OCI-LY7 (cell line): ENCODE measurements at regions not wholly inside any gene's neighbourhood (a gene's known extent, or its start where the extent isn't known, plus 50 kb on each side); places are given as distances from the start of the nearest gene placed in this dataset.

Experiments
- BruUV-seq: library from RNA; stranded (reverse); fragments of 400-500 nt; replicated peaks from 2 replicates; lab custom pipeline; 2021; lab: Mats Ljungman, UMichigan
- CTCF ChIA-PET: fragments of 300-600 bp; sonication (Branson Sonifier 250); formaldehyde crosslinking; loops from one replicate; lab custom pipeline; 2022; ENCODE audit warnings: antibody characterized with exemption; ENCODE audit not compliant: unreplicated experiment; lab: Charles Lee
- POLR2A ChIA-PET: fragments of 300-600 bp; sonication (Branson Sonifier 250); formaldehyde crosslinking; loops from one replicate; lab custom pipeline; 2022; ENCODE audit warnings: antibody characterized with exemption; lab: Charles Lee
- DNase-seq: peaks from one replicate; pipeline ENCODE4 v3.0.0-alpha.2; 2015; ENCODE audit warnings: low spot score
- H2AFZ ChIP-seq: fragments of 200-600 bp; sonication (generic), shearing (Covaris generic); 2 replicates; pipeline ENCODE4 v1.6.1; 2014; ENCODE audit warnings: mild to moderate bottlenecking, antibody characterized with exemption, low read length, moderate library complexity
- H3K27ac ChIP-seq: fragments of 200-600 bp; sonication (generic); 2 replicates; pipeline ENCODE4 v1.5.1; 2014; ENCODE audit warnings: mixed run types, low read depth, mild to moderate bottlenecking, moderate library complexity, low read length, inconsistent platforms; ENCODE audit not compliant: poor library complexity, severe bottlenecking
- H3K36me3 ChIP-seq: fragments of 200-600 bp; sonication (generic); 2 replicates; pipeline ENCODE4 v1.6.1; 2014; ENCODE audit warnings: mild to moderate bottlenecking, antibody characterized with exemption, low read length, moderate library complexity, mixed read lengths; ENCODE audit not compliant: insufficient read depth
- H3K4me1 ChIP-seq: fragments of 200-600 bp; sonication (generic); 2 replicates; pipeline ENCODE4 v1.5.1; 2014; ENCODE audit warnings: mild to moderate bottlenecking, low read length; ENCODE audit not compliant: insufficient read depth, poor library complexity, severe bottlenecking
- H3K4me2 ChIP-seq: fragments of 200-600 bp; sonication (generic); 2 replicates; pipeline ENCODE4 v1.6.1; 2014; ENCODE audit warnings: mild to moderate bottlenecking, low read length
- H3K4me3 ChIP-seq: fragments of 200-600 bp; sonication (generic); 2 replicates; pipeline ENCODE4 v1.5.1; 2014; ENCODE audit warnings: mild to moderate bottlenecking, low read depth, low read length; ENCODE audit not compliant: poor library complexity, severe bottlenecking
- H3K79me2 ChIP-seq: fragments of 200-600 bp; sonication (generic); 2 replicates; pipeline ENCODE4 v1.6.1; 2016; ENCODE audit warnings: low read depth, mild to moderate bottlenecking, low read length, moderate library complexity, mixed read lengths; ENCODE audit not compliant: insufficient read depth
- H3K9me2 ChIP-seq: fragments of 200-600 bp; sonication (generic); 2 replicates; pipeline ENCODE4 v1.6.1; 2016; ENCODE audit warnings: mild to moderate bottlenecking, low read length, mixed read lengths; ENCODE audit not compliant: insufficient read depth
- H3K9me3 ChIP-seq: fragments of 200-600 bp; sonication (generic); 2 replicates; pipeline ENCODE4 v1.6.1; 2014; ENCODE audit warnings: mild to moderate bottlenecking, mixed run types, low read length, mixed read lengths
- H4K20me1 ChIP-seq: fragments of 200-600 bp; sonication (generic); 2 replicates; pipeline ENCODE4 v1.6.1; 2014; ENCODE audit warnings: mild to moderate bottlenecking, antibody characterized with exemption, low read length, moderate library complexity, mixed read lengths; ENCODE audit not compliant: insufficient read depth
- CTCF ChIP-seq: fragments of 200-600 bp; sonication (generic); conservative IDR thresholded peaks from 2 replicates; pipeline ENCODE4 v1.5.1; 2014; ENCODE audit warnings: mild to moderate bottlenecking, antibody characterized with exemption, low read length, moderate library complexity, mixed read lengths
- EZH2phosphoT487 ChIP-seq: fragments of 200-600 bp; sonication (generic); IDR thresholded peaks from 2 replicates; pipeline ENCODE4 v1.6.1; 2018; ENCODE audit warnings: low read depth, borderline replicate concordance, mild to moderate bottlenecking, mixed run types, antibody characterized with exemption, low read length, moderate library complexity, mixed read lengths
- intact Hi-C: fragments of 100-400 bp; cut with micrococcal nuclease; formaldehyde crosslinking; loops from one replicate; pipeline ENCODE4 v1.10.0; 2022; ENCODE audit not compliant: unreplicated experiment

DNA sequence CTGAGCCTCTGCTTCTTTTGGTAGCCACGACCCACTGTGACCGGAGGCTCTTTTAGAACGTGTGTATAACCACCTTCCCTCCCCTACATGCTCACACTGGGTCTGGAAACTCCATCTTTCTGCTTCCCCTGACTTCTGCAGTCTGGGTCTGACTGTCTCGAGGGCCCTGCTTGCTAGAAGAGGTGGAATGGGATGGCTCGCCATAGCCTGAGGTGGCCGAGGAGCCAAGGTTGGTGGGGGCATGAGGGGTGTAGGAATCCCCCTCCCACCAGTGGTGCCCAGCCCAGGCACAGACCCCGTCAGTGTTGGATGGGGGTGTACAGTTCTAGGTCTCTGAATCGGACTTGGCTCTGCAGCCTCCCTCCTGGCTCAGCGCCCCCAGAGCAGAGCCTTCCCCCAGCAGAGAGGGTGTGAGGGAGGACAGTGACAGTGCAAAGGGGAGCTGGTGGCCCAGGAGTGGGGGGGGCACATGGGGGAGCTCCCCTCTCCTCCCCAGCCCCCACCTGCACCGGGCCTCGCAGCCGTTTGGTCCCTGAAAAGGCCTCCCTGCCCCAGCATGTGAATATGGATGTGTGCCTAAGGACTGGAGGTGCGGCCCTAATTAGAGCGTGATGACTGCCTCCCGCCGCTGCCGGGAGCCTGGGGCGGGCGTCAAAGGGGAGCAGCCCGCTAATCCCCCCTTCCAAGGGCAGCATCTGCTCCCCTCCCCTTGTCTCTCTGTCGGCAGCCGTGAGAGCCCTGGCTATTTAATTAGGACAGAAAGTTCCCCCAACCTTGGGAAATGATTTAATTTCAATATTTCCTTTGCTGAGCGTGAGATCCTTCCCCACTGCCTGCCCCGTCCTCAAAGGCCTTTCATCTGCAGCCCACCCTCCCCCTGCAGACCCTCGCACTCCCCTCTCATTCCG, 196.2 kb upstream of the C14orf180 start:
- ChIA-PET POLR2A (no interaction called here), CTCF (no interaction called here)
- no TSS peak for BruUV-seq
- no peaks in the 10 kb centered on the region for H3K4me1 ChIP-seq
- no peak for TF ChIP-seq EZH2phosphoT487
- no peak for TF ChIP-seq CTCF
- intact Hi-C loops, result no loop called here
- no peak overlapping the region for H3K4me3 ChIP-seq
- no peak overlapping the region for H2AFZ ChIP-seq
- H3K36me3 ChIP-seq, result no peaks in the 10 kb centered on the region
- H3K9me3 ChIP-seq, result no peaks in the 10 kb centered on the region
- H3K9me2 ChIP-seq, result no peaks in the 10 kb centered on the region
- H3K27ac ChIP-seq, result no peak overlapping the region
- no peaks in the 10 kb centered on the region for H3K79me2 ChIP-seq
- DNase-seq, result no peak
- H3K4me2 ChIP-seq, result no peak overlapping the region
- no peaks in the 10 kb centered on the region for H4K20me1 ChIP-seq

GRCh38 chr14:104383996-104384775, 195.4 kb upstream of the C14orf180 start:
- no peak for DNase-seq
- ChIA-PET POLR2A (no interaction called here), CTCF (no interaction called here)
- no peaks in the 10 kb centered on the region for H3K4me1 ChIP-seq
- TF ChIP-seq EZH2phosphoT487, result no peak
- TF ChIP-seq CTCF, result no peak
- intact Hi-C loops, result no loop called here
- H3K9me3 ChIP-seq, result no peaks in the 10 kb centered on the region
- no peaks in the 10 kb centered on the region for H3K36me3 ChIP-seq
- H4K20me1 ChIP-seq, result no peaks in the 10 kb centered on the region
- H2AFZ ChIP-seq, result no peak overlapping the region
- H3K27ac ChIP-seq, result no peak overlapping the region
- no peaks in the 10 kb centered on the region for H3K9me2 ChIP-seq
- no TSS peak for BruUV-seq
- H3K4me2 ChIP-seq, result no peak overlapping the region
- H3K4me3 ChIP-seq, result no peak overlapping the region
- no peaks in the 10 kb centered on the region for H3K79me2 ChIP-seq

- Histone ChIP-seq H3K9me2 (no peaks in the 10 kb centered on the region), H3K9me3 (no peaks in the 10 kb centered on the region), H4K20me1 (no peaks in the 10 kb centered on the region), H2AFZ (no peak overlapping the region), H3K27ac (no peak overlapping the region), H3K4me1 (no peaks in the 10 kb centered on the region), H3K36me3 (no peaks in the 10 kb centered on the region), H3K4me2 (no peak overlapping the region), H3K4me3 (no peak overlapping the region), H3K79me2 (no peaks in the 10 kb centered on the region)
- intact Hi-C loops, result no loop called here
- ChIA-PET POLR2A (no interaction called here), CTCF (no interaction called here)
- no peak for DNase-seq
- no TSS peak for BruUV-seq
- TF ChIP-seq CTCF, result no peak
- no peak for TF ChIP-seq EZH2phosphoT487
Observed at GRCh38 chr14:104384776-104385071, 194.8 kb upstream of the C14orf180 start.
